ENCODE measurements at regions not wholly inside any gene's neighbourhood (a gene's known extent, or its start where the extent isn't known, plus 50 kb on each side); places are given as distances from the start of the nearest gene placed in this dataset.

GRCh38 chr3:113105093-113105449 lies 106.3 kb upstream of the BOC start:
- TF ChIP-seq, protein P1, sequence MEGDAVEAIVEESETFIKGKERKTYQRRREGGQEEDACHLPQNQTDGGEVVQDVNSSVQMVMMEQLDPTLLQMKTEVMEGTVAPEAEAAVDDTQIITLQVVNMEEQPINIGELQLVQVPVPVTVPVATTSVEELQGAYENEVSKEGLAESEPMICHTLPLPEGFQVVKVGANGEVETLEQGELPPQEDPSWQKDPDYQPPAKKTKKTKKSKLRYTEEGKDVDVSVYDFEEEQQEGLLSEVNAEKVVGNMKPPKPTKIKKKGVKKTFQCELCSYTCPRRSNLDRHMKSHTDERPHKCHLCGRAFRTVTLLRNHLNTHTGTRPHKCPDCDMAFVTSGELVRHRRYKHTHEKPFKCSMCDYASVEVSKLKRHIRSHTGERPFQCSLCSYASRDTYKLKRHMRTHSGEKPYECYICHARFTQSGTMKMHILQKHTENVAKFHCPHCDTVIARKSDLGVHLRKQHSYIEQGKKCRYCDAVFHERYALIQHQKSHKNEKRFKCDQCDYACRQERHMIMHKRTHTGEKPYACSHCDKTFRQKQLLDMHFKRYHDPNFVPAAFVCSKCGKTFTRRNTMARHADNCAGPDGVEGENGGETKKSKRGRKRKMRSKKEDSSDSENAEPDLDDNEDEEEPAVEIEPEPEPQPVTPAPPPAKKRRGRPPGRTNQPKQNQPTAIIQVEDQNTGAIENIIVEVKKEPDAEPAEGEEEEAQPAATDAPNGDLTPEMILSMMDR (IDR thresholded peaks at IDR 0.05; ENCODE audit: low read depth, low read length): no peak
- DNase-seq (ENCODE audit: extremely low read depth, low read depth): no peak

- DNase-seq (ENCODE audit: extremely low read depth, low read depth): no peak
- TF ChIP-seq, protein P1 (IDR thresholded peaks at IDR 0.05; ENCODE audit: low read depth, low read length): no peak
Observed at GRCh38 chr3:113105966-113106660, 105.2 kb upstream of the BOC start.

GRCh38 chr3:113110267-113110666 lies 101.1 kb upstream of the BOC start:
- DNase-seq (ENCODE audit: extremely low read depth, low read depth): no peak
- TF ChIP-seq, protein P1 (IDR thresholded peaks at IDR 0.05; ENCODE audit: low read depth, low read length): no peak

DNA sequence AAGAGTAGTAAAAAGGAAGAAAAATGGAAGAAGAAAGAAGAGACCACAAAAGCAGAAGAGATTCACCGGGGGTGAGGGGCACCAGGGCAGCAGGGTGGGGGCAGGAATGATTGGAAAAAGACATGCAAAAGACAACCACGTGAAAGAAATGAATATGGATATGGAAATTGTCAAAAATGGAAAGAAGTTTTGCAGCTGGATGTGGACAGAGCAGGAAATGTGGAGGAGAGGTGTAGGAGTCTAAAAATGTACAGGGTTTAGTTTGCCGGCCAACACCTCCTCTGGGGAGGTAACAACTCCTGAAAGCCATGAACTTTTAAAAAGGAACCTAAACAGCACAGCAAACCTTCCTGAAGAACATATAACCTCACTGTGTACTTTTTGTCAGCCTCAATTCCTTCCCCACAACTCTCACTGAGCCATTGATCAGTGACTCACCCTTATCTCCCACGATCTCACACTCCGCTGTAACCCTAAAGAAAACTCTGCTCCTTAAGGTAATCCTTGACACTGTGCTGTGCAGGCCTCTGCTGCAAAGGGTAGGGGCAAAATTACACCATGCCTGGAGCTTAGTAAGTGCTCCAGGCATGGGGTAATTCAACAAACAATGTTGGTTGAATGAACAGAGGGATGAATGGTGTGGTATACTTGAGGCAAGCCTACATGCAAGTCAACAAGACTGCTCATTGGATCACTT lies 100.2 kb upstream of the BOC start:
- TF ChIP-seq, protein P1 (IDR thresholded peaks at IDR 0.05; ENCODE audit: low read depth, low read length): no peak
- no peak for DNase-seq (ENCODE audit: extremely low read depth, low read depth)

DNA sequence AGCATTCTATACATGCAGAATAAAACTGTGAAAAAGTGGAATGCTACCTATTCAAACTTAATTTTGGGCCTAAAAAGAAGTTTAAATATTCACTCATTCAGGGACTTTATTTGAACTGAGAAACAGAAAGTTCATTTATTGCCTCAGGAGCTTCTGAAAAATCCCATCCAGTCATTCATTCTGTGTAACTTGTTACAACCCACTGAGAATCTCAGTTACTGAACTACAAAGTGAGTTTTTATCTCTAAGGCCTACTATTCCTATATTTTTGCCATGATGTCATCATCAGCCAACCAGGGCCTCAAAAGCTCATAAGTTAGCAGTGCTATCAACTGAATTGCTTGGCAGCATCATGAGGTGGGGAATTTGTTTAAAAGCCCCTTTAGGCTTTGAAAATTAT lies 98.0 kb upstream of the BOC start:
- TF ChIP-seq, protein P1 (IDR thresholded peaks at IDR 0.05; ENCODE audit: low read depth, low read length): no peak
- no peak for DNase-seq (ENCODE audit: extremely low read depth, low read depth)

DNA sequence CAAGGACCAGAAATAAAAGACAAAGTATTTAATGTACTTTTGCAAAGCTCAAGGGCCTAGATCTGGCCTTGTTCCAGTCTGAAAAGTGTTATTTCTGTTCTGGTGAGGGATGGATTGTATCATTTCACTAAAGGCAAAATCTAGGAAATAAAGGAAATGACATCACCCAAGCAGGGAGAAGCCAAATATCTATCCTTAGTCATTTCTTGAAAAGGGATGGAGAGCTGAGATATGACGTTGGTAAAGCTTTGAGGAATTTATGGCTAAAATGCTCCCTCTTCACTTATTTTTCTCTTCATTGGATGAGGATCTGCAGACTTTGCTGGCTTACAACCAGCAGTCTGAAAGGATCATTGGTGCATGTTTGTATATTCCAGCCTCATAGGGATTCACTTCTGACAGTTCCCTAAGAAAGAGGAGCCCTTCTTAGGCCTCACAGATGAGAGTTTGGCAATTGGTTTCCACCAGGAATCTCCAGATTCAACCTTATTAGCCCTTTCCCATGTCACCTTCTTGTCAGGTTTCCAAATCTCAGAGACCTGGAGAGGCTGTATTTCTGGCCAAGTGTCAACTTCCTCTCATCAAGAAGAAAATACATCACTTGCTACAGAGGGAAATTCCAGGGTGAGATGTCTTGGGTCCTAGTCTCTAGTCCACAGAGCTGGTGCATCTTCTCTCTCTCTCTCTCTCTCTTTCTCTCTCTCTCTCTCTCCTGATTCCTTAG lies 93.7 kb upstream of the BOC start:
- no peak for DNase-seq (ENCODE audit: extremely low read depth, low read depth)
- TF ChIP-seq, protein P1 (IDR thresholded peaks at IDR 0.05; ENCODE audit: low read depth, low read length): no peak

DNA sequence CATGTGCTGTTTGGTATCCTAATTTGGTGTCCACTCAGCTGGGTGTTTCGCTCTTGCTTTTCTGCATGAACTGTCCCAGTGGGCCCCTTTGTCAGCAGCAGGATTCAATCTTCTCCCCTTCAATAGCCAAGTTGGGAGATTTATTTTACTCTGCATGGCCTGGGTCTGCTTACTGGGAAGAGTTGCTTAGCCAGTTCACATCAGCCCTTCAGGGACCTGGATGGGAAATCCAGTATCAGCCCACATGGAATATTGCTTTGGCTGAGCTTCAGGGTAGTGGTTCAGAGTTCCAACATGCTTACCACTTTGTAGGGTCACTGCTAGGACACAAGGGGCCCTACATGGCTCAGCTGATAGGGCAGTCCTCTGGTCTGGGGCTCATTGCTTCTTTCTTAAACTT lies 93.0 kb upstream of the BOC start:
- no peak for DNase-seq (ENCODE audit: extremely low read depth, low read depth)
- TF ChIP-seq, protein P1 (IDR thresholded peaks at IDR 0.05; ENCODE audit: low read depth, low read length): no peak

All from AG09319 (cell line).